HG02970 (cell line): ENCODE measurements at regions not wholly inside any gene's neighbourhood (a gene's known extent, or its start where the extent isn't known, plus 50 kb on each side); places are given as distances from the start of the nearest gene placed in this dataset.

Experiments used
- ATAC-seq: cut with Tn5 transposase; IDR thresholded peaks from one replicate; pipeline ENCODE4 v1.9.1; 2021; ENCODE audit warnings: mild to moderate bottlenecking, moderate library complexity, moderate number of reproducible peaks; ENCODE audit not compliant: unreplicated experiment, low FRiP score

DNA sequence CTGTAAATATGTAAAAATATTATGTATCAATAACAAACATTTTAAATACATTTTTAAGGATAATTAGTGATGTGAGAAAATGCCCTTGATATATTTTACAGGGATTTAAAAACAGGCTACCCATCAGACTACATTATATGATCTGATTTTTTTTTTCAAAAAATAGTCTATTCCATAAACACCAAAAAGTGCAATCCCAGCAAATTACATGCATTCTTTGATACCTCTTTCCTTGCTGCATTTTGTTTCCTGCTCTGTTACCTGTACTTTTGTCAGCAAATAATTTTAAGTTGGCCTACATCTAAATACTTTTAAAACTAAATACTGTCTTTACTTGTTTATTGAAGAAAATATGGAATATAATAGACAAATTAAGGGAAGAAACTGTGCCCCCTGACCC is 306.2 kb upstream of the ARID1B start:
- ATAC-seq: no peak

DNA sequence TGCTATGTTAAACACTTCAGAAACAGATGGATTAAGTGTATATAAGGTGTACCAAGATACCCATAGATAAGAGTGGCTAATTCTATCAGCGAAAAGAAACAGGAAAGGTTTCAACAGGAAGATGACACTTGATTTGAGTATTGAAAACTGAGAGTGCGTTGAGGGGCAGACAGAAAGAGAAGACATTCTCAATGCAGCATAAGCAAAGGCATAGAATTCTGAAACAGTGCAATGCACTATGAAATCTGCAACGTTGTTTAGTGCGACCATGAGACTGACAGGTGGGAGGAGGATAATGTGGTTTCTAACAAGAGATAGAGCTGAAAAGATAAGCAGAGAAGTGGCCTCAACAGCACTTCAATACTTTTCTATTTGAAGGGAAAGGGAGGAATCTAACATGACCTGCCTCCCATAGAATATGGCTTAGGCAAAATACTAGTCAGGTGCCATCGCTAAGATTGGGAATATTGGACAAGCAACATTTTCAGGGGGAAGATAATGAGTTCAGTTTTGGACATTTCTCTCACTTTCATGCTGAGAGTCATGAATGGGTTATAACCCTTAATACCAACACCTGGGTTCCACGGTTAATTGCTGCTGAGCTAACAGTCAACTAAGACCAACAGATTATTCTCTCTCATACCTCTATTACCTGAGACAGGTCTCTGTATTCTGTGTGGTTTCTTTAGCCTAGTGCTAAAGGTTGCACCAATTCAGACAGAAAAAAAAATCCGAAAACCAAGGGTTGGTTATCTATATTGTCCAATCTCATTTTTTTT is 312.9 kb upstream of the ARID1B start:
- ATAC-seq: no peak

DNA sequence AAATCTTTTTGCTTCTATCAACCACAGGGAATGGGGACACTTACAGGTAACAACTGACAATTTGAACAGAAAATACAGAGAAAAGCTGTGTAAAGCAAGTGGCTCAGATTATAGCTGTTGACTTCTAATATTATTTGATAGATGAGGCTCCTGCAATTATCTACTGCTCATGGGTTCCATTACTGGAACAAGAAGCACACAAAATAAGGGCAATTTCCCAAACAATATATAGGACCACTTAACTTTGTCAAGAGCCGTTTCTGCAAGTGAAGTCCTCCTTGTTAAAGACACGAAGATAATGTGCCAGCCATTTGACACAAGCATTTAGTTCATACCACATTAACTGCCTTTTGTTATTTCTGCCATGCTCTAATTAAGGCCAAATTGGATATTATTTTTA is 315.5 kb upstream of the ARID1B start:
- ATAC-seq: no peak

DNA sequence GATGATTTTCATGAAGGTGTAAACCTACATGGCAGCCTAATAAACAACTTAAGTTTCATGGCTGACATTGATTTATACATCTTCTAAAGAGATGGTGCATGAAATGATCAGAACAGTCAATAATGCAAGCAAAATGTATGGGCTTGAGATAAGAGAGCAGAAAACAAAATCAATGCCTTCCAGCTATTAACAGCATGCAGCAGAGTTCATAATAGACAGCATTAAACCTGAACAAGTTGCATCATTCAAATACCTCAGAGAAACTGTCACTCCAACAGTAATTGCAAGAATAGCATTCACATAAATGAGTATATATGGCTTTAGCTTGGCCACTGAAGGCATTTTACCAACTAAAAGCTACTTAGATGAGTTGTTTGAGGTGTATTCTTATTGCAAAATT is 319.6 kb upstream of the ARID1B start:
- ATAC-seq: no peak

- no peak for ATAC-seq
Observed at GRCh38 chr6:156455847-156456246, 321.3 kb upstream of the ARID1B start.

DNA sequence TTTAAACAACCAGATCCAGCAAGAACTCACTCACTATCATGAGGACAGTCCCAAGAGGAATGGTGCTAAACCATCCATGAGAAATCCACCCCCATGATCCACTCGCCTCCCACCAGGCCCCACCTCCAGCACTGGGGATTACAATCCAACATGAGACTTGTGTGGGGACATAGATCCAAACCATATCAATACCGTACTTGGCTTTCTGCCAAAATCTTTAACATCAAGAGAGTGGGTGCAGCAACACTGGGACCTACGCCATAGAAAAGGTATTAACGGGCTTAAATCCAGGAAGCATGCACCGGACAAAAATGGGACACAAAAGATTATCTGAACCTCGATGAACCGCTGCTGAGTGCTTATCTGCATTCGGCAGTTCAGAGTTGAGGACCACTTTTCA is 322.3 kb upstream of the ARID1B start:
- ATAC-seq: no peak

- ATAC-seq: no peak
Observed at GRCh38 chr6:156451726-156452125, 325.5 kb upstream of the ARID1B start.

DNA sequence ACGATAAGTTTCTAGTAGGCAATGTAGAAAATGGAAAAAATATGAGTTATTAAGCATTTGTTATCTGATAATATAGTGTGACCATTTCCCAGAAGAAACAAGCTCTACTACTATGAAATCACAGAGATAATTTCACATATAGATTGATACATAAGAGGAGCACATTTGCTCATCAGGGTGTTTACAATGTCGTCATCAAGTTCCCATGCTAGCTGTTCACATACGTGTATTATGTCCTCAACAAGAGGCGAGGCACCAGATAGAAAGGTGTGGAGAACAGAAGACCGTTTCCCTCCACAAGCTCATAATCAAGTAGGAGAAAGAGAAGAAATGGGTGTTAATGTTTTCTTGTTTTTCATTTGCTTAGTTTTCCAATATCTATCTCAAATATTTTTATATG is 326.1 kb upstream of the ARID1B start:
- ATAC-seq: no peak

- ATAC-seq: no peak
Observed at GRCh38 chr6:156450421-156450820, 326.8 kb upstream of the ARID1B start.

GRCh38 chr6:156449569-156449968 is 327.6 kb upstream of the ARID1B start:
- ATAC-seq: no peak

GRCh38 chr6:156449128-156449527 is 328.1 kb upstream of the ARID1B start:
- ATAC-seq: no peak

DNA sequence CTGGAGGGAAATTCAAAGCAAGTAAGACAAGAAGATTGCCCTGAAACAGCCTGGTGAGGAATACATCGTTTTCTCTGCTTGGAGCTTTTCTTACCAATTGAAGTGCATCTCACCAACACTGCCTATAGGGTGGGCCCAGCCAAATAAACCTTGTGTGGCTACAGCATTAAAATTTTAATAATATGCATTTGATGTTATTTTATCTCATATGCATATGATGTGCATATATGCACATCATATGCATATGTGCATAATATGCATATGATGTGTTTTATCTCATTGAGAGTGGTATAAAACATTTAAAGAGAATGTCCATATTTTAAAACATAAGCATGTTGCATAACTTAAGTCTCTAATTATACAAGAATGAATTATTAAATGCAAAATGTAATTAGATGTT is 328.6 kb upstream of the ARID1B start:
- no peak for ATAC-seq

GRCh38 chr6:156440688-156441087 is 336.5 kb upstream of the ARID1B start:
- ATAC-seq: no peak

DNA sequence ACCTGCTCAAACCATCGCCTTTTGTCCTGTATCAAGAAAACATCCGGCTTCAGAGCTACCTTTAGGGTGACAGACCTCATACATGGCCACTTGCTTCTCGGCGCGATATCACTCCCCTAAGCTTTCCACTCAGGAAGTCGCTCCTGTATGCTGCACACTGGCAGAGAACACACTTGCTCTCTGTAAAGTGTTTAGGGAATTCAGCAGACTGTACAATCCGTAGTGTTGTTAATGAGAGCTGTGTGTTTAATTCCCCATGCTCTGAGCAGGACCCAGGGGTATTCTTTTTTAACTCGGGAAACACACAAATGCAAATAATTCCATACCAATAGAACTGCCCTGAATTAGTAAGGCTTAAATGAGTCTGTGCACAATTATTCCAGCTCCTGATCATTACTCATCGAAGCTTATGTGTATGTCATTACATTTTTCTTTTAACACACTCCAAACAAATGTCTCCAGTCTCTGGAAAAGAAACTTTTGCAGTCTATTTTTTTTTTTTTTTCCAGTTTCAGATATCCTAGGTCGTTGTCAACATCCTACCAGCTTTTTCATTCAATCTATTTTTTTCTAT is 338.7 kb upstream of the ARID1B start:
- no peak for ATAC-seq

- no peak for ATAC-seq
Observed at GRCh38 chr6:156437121-156437879, 339.9 kb upstream of the ARID1B start.

DNA sequence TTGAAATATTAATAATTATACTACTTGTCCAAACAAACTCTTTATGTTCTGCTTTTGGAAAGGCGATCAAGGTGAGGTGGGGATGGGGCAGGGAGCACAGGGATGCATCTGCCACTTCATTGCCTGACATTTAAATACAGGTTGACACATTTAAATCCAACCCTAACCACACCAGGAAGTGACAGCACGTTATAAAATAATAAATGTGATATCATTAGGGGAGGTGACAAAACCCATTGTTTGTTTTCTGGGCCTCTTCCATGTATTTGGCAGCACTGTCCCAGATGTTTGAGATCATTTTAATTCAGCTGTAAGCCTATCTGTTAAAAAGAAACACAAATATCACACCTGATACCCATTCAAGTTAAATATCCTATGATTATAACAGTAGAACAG is 342.4 kb upstream of the ARID1B start:
- no peak for ATAC-seq

- no peak for ATAC-seq
Observed at GRCh38 chr6:156434049-156434794, 343.0 kb upstream of the ARID1B start.

- no peak for ATAC-seq
Observed at GRCh38 chr6:156432543-156432942, 344.6 kb upstream of the ARID1B start.

DNA sequence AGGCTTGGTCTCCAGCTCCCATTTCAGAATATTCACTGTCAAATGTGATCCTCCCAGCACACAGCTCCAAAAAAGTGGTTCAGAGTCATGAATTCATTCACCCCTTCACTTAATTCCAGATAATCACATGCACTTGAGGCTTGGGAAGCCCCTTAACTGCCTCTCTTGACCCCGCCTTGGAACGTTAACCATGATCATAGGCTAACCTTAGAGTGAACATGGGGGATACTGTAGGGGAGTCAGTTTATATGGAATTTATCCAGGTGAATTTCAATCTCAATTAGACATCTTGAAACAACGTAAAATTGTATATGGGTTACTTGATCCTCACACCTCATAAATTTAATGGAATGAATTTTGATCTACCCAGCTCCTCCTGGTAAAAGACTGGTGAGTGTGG is 346.8 kb upstream of the ARID1B start:
- no peak for ATAC-seq

DNA sequence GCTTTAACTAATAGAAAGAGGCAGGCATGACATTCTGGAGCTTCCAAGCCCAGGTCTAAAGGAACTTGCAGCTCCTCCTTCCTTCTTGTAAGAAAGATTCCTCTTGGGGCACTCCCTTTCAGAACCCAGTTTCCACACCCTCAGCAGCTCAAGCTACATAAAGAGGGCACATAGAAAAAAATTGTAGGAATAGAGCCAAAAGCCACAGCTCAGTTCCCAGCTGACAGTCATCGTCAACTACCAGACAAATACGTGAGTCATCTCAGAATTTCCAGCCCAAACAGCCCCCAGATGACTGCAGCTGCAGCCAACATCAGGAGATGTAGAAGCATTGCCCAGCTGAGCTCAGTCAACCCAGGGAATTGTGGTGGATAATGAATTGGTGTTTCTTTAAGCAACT is 349.8 kb upstream of the ARID1B start:
- ATAC-seq: no peak
